GM12892 (cell line): ENCODE measurements at regions not wholly inside any gene's neighbourhood (a gene's known extent, or its start where the extent isn't known, plus 50 kb on each side); places are given as distances from the start of the nearest gene placed in this dataset.

Source experiments
- POLR2A ChIP-seq: IDR thresholded peaks from 2 replicates; pipeline ENCODE4 v1.6.1; 2011; ENCODE audit warnings: low read depth, low read length, control low read depth
- POLR2AphosphoS5 ChIP-seq: IDR thresholded peaks from 2 replicates; pipeline ENCODE4 v1.6.1; 2011; ENCODE audit warnings: low read depth, low read length, control low read depth

GRCh38 chr2:16566701-16567100 lies 98.9 kb downstream of the CYRIA start:
- TF ChIP-seq POLR2AphosphoS5 = no peak
- no peak for TF ChIP-seq POLR2A
